HL-60 (cell line): ENCODE measurements at regions not wholly inside any gene's neighbourhood (a gene's known extent, or its start where the extent isn't known, plus 50 kb on each side); places are given as distances from the start of the nearest gene placed in this dataset.

Source experiments
- CTCF ChIP-seq: IDR thresholded peaks from one replicate; pipeline ENCODE4 v1.5.1; 2011; ENCODE audit warnings: low read length, control low read depth, inconsistent platforms; ENCODE audit not compliant: insufficient read depth
- GABPA ChIP-seq: IDR thresholded peaks from 2 replicates; pipeline ENCODE4 v1.6.1; 2012; ENCODE audit warnings: low read depth
- POLR2AphosphoS5 ChIP-seq: IDR thresholded peaks from 2 replicates; pipeline ENCODE4 v1.6.1; 2012; ENCODE audit warnings: low read depth
- REST ChIP-seq: IDR thresholded peaks from 2 replicates; pipeline ENCODE4 v1.6.1; 2012; ENCODE audit warnings: low read depth; ENCODE audit not compliant: insufficient replicate concordance

- TF ChIP-seq CTCF = no peak
- TF ChIP-seq POLR2AphosphoS5 = no peak
- TF ChIP-seq REST = no peak
- TF ChIP-seq GABPA = no peak
These were observed 391.9 kb upstream of the PRR16 start for GRCh38 chr5:120072068-120072761.
